Stimulated activated CD4-positive, alpha-beta T cell treated with anti-CD3 and anti-CD28 coated beads, Interleukin-4, amount 100 ng/mL, for 1 hour (primary cell): ENCODE measurements at regions not wholly inside any gene's neighbourhood (a gene's known extent, or its start where the extent isn't known, plus 50 kb on each side); places are given as distances from the start of the nearest gene placed in this dataset.

Experiments
- DNase-seq: peaks from one replicate; pipeline ENCODE4 v3.0.0-alpha.2; 2020

GRCh38 chr1:38126970-38127369, 80.4 kb upstream of the POU3F1 start:
- DNase-seq = no peak

GRCh38 chr1:38125837-38126520, 79.4 kb upstream of the POU3F1 start:
- DNase-seq = no peak

GRCh38 chr1:38125016-38125415, 78.4 kb upstream of the POU3F1 start:
- DNase-seq = no peak

- no peak for DNase-seq
These were observed 77.0 kb upstream of the POU3F1 start for GRCh38 chr1:38123356-38124135.

- DNase-seq = no peak
These were observed 74.7 kb upstream of the POU3F1 start for GRCh38 chr1:38121231-38121680.

- no peak for DNase-seq
These were observed 74.1 kb upstream of the POU3F1 start for GRCh38 chr1:38120552-38121230.

- DNase-seq = no peak
These were observed 72.4 kb upstream of the POU3F1 start for GRCh38 chr1:38118976-38119375.

GRCh38 chr1:38117444-38117887, 70.9 kb upstream of the POU3F1 start:
- DNase-seq = no peak

- no peak for DNase-seq
These were observed 69.1 kb upstream of the POU3F1 start for GRCh38 chr1:38115682-38116202.

- DNase-seq = no peak
These were observed 68.6 kb upstream of the POU3F1 start for GRCh38 chr1:38115226-38115625.

GRCh38 chr1:38114241-38115026, 67.8 kb upstream of the POU3F1 start:
- no peak for DNase-seq

- no peak for DNase-seq
These were observed 66.6 kb upstream of the POU3F1 start for GRCh38 chr1:38113159-38113666.

GRCh38 chr1:38111589-38111988, 65.0 kb upstream of the POU3F1 start:
- DNase-seq = no peak

- no peak for DNase-seq
These were observed 58.7 kb upstream of the POU3F1 start for GRCh38 chr1:38105267-38105666.

GRCh38 chr1:38102636-38103035, 56.0 kb upstream of the POU3F1 start:
- no peak for DNase-seq

- no peak for DNase-seq
These were observed 54.6 kb upstream of the POU3F1 start for GRCh38 chr1:38101037-38101785.

- DNase-seq = no peak
These were observed 51.7 kb upstream of the POU3F1 start for GRCh38 chr1:38098101-38098847.

- no peak for DNase-seq
These were observed 50.8 kb upstream of the POU3F1 start for GRCh38 chr1:38097284-38097898.
